ENCODE measurements at regions not wholly inside any gene's neighbourhood (a gene's known extent, or its start where the extent isn't known, plus 50 kb on each side); places are given as distances from the start of the nearest gene placed in this dataset.
A peak's percentile ranks its signal among the peaks of the same experiment; 100 is the strongest.
"Not testable (repeated sequence)": the region's sequence is repeated elsewhere in the genome, so short reads cannot be mapped to it uniquely, and the experiment has no call there.

- DNase-seq: no peak
These were observed 60.2 kb downstream of the TFPI2 start for GRCh38 chr7:93830141-93830925.

- DNase-seq: no peak
These were observed 62.3 kb downstream of the TFPI2 start for GRCh38 chr7:93828260-93828659.

DNA sequence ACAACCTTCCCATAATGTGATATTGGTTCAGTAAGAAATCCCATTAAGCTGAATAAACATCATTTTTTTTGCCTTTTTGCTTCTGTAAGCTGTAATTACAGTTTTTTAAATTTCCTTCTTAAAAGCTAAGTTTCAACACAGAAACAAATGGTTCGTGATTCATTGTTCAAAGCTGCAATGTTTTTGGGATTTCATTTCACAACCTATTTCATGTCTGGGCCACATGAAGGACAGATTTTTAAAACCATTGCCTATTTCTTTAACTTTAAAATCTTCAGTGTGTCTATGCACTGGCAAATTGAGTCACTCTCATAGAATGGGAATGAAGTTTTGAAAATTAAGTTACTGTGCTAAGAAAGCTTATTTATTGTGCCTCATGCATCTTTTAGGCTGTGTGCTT, 66.9 kb downstream of the TFPI2 start:
- DNase-seq: no peak

DNA sequence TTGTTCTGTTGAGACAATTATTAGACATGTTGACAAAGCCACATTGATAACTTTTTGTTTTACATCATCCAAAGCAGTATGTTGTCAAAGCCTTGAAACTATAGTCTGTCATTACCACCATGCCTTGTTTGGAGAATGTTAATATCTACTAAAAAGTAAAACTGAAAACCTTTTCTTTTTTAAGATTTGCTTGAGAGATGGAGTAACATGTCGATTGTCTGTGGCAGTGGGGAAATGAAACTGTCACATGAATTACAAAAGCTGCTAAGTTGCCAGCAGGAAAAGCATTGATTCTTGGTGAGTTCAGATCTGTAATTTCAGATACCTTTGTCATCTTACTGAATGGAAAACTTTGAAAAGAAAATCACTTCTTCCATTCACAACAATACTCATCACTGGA, 69.1 kb downstream of the TFPI2 start:
- DNase-seq: no peak

GRCh38 chr7:93819699-93820098, 70.9 kb downstream of the TFPI2 start:
- no peak for DNase-seq

- DNase-seq: no peak
These were observed 73.0 kb downstream of the TFPI2 start for GRCh38 chr7:93817526-93817925.

- DNase-seq: no peak
These were observed 73.5 kb downstream of the TFPI2 start for GRCh38 chr7:93817004-93817403.

- no peak for DNase-seq
These were observed 77.0 kb downstream of the TFPI2 start for GRCh38 chr7:93813514-93813913.

DNA sequence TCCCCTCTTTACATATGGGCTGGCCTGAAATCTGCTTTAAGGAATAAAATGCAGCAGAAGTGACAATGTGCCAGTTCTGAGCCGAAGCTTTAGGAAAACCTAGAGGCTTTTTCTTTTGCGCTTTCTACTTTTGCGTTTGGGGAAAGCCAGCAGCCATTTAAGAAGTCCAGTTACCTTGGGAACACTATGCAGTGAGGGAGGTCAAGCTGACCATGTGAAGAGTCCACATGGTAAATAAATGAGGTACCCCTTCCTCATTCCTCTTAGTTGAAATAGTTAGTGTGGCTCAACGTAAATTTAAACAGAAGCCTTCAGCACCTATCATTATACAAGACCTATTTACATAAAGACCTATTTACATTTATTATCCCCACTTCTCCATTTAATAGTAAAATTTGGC, 78.5 kb downstream of the TFPI2 start:
- DNase-seq: no peak

DNA sequence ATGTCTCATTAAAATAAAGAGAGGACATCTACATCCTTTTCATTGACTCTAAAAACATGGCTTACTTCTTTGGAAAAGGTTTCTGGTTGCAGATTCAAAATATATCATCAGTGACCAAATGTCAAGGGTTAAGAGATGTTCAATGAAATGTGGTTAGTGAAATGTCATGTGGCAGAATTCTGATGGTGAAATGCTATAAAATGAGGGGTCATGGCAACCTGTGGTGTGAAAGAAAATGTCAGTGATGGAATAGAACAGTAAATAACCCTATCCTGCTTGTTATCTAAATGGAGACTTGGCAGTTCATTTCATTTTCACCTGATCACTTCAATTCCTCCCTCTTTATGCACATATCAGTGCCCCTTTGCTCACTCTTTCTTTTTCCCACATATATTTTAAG, 79.4 kb downstream of the TFPI2 start:
- no peak for DNase-seq

DNA sequence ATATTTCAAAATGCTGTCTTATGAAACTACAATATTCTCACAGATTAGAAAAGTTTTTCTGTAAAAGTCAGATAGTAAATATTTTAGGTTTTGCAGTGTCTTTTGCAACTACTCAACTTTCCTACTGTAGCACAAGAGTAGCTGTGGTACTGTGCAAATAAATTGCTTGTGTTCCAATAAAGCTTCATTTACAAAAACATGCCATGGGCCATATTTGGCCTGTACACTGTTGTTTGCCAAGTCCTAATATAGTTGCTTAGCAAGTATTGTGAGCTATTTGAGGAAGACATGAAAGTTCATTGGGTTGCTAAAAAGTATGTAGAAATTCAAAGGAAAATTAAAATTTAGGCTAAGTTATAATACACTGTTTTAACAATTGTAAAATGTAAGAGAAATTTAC, 80.0 kb downstream of the TFPI2 start:
- DNase-seq: no peak

- no peak for DNase-seq
These were observed 85.8 kb downstream of the TFPI2 start for GRCh38 chr7:93804726-93805125.

GRCh38 chr7:93799750-93800357, 90.7 kb downstream of the TFPI2 start:
- peak; percentile 64 for DNase-seq

DNA sequence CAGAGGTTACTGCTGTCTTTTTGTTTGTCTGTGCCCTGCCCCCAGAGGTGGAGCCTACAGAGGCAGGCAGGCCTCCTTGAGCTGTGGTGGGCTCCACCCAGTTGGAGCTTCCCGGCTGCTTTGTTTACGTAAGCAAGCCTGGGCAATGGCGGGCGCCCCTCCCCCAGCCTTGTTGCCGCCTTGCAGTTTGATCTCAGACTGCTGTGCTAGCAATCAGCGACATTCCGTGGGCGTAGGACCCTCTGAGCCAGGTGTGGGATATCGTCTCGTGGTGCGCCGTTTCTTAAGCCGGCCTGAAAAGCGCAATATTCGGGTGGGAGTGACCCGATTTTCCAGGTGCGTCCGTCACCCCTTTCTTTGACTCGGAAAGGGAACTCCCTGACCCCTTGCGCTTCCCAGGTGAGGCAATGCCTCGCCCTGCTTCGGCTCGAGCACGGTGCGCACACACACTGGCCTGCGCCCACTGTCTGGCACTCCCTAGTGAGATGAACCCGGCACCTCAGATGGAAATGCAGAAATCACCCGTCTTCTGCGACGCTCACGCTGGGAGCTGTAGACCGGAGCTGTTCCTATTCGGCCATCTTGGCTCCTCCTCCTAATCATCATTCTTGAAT, 97.4 kb downstream of the TFPI2 start:
- DNase-seq: not testable (repeated sequence)

- no peak for DNase-seq
These were observed 111.4 kb downstream of the TFPI2 start for GRCh38 chr7:93779115-93779514.

DNA sequence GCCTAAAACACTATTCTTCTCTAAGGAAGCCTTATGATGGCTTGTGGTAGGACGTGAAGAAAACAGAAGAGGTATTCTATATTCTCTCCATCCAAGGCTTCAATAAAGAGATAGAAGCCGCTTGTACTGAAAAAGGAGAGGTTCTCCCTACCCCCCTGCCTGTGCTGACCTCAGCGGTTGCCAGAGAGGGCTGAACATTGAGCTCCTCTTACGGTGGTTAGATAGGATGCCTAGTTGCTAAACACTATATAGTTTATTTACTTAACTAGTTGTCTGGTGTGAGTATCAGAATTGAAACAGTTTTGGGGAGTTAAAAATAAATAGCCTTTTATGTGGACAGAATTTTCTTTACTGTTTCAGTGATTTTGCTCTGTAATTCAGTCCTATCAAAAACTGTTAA, 112.2 kb downstream of the TFPI2 start:
- DNase-seq: no peak

DNA sequence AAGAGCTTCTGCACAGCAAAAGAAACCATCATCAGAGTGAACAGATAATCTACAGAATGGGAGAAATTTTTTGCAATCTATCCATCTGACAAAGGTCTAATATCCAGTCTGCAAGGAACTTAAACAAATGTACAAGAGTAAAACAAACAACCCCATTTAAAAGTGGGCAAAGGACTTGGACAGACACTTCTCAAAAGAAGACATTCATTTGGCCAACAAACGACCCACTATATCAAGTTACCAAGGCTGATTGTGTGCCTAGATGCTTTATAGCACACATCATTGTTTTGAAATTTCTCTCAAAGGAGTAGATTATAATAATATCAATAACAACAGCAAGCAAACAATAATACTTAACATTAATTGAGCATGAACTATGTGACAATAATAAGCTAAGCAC, 117.1 kb downstream of the TFPI2 start:
- no peak for DNase-seq

DNA sequence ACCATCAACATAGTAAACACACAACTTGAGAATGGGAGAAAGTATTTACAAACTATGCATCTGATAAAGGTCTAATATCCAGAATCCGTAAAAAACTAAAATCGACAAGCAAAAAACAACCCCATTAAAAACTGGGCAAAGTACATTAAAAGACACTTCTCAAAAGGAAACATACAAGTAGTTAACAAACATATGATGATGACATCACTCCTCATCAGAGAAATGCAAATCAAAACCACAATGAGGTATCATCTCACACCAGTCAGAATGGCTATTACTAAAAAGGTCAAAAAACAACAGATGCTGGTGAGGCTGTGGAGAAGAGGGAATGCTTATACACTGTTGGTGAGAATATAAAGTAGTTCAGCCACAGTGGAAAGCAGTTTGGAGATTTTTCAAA, 125.1 kb downstream of the TFPI2 start:
- no peak for DNase-seq

GRCh38 chr7:93758631-93759030, 131.9 kb downstream of the TFPI2 start:
- no peak for DNase-seq

- DNase-seq: no peak
These were observed 133.1 kb downstream of the TFPI2 start for GRCh38 chr7:93757426-93757825.

GRCh38 chr7:93756890-93757289, 133.7 kb downstream of the TFPI2 start:
- DNase-seq: no peak

DNA sequence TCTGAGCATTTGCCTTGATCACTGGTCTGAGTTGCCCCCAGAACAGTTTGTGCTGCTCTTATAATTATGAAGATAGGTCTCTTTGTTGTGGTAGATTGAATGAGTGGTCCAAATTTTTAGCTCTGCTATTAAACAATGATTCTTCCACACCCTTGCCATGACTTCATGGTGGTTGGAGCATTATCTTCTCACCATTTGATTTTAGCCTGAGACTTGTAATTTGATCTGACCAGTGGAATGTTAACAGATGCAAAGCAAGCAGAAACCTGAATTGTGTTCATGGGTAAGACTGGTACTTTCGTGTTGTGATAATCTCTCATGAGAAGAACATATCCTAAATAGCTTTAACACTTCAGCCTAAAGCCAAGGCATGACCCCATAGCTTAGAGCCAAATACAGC, 139.1 kb downstream of the TFPI2 start:
- no peak for DNase-seq

GRCh38 chr7:93750986-93751385, 139.6 kb downstream of the TFPI2 start:
- no peak for DNase-seq

- DNase-seq: no peak
These were observed 143.5 kb downstream of the TFPI2 start for GRCh38 chr7:93747019-93747418.
